GM12878 (cell line): ENCODE measurements at regions not wholly inside any gene's neighbourhood (a gene's known extent, or its start where the extent isn't known, plus 50 kb on each side); places are given as distances from the start of the nearest gene placed in this dataset.

ENCODE experiments used
- ATAC-seq: fragments of 200-7000 bp; cut with Tn5 transposase; 3 replicates; pipeline ENCODE4 v1.9.1; 2020; ENCODE audit warnings: mild to moderate bottlenecking, moderate library complexity
- BruUV-seq: library from RNA; stranded (reverse); fragments of 400-500 nt; replicated peaks from 2 replicates; lab custom pipeline; 2021; lab: Mats Ljungman, UMichigan
- CTCF ChIA-PET: fragments of 300-600 bp; sonication (Branson Sonifier 250); formaldehyde crosslinking; extraction: SDS; loops from one replicate; lab custom pipeline; 2021; ENCODE audit warnings: inconsistent platforms; lab: Yijun Ruan, JAX
- POLR2A ChIA-PET: fragments of 350-600 bp; formaldehyde crosslinking; extraction: SDS; loops from one replicate; lab custom pipeline; 2021; ENCODE audit warnings: inconsistent platforms; lab: Charles Lee
- RAD21 ChIA-PET: fragments of 300-600 bp; sonication (Branson Sonifier 250); formaldehyde crosslinking; loops from one replicate; lab custom pipeline; 2023; ENCODE audit warnings: antibody characterized with exemption; ENCODE audit not compliant: unreplicated experiment; lab: Charles Lee
- SMC1A ChIA-PET: fragments of 300-600 bp; sonication (Branson Sonifier 250); formaldehyde crosslinking; loops from one replicate; lab custom pipeline; 2023; ENCODE audit not compliant: unreplicated experiment, uncharacterized antibody; lab: Charles Lee
- DNase-seq: peaks from one replicate; pipeline ENCODE4 v3.0.0-alpha.2; 2011; ENCODE audit warnings: low read depth, low spot score
- FAIRE-seq: peaks from 3 replicates; lab custom pipeline; 2011; peaks lifted over from hg19 to GRCh38; lab: Jason Lieb, UNC
- H2AFZ ChIP-seq: 2 replicates; pipeline ENCODE4 v1.6.0; 2011; ENCODE audit warnings: low read depth, low read length, control low read depth; ENCODE audit not compliant: control insufficient read depth
- H3K27ac ChIP-seq: 2 replicates; pipeline ENCODE4 v1.5.1; 2011; ENCODE audit warnings: control low read depth; ENCODE audit not compliant: control insufficient read depth, insufficient read depth
- H3K27me3 ChIP-seq, 2 experiments: replicated peaks in 1 of 2; 2 replicates each; pipeline versions ENCODE4 v1.6.0 to v1.6.1; 2011; ENCODE audit warnings: low read length in 1 of 2; ENCODE audit not compliant: control insufficient read depth in 2 of 2, insufficient read depth in 2 of 2
- H3K36me3 ChIP-seq, 2 experiments: 2 replicates each; pipeline ENCODE4 v1.5.1; 2011; ENCODE audit warnings: low read length in 1 of 2; ENCODE audit not compliant: control insufficient read depth in 2 of 2, insufficient read depth in 2 of 2
- H3K4me1 ChIP-seq: 2 replicates; pipeline ENCODE4 v1.6.1; 2011; ENCODE audit warnings: mild to moderate bottlenecking, low read length, moderate library complexity, mixed read lengths; ENCODE audit not compliant: control insufficient read depth, insufficient read depth
- H3K4me2 ChIP-seq: 2 replicates; pipeline ENCODE4 v1.6.0; 2011; ENCODE audit warnings: control low read depth; ENCODE audit not compliant: control insufficient read depth, insufficient read depth
- H3K4me3 ChIP-seq: fragments of 200-600 bp; sonication (generic); 2 replicates; pipeline ENCODE4 v1.5.1; 2016
- H3K79me2 ChIP-seq: 2 replicates; pipeline ENCODE4 v1.6.0; 2011; ENCODE audit warnings: low read length; ENCODE audit not compliant: control insufficient read depth, insufficient read depth
- H3K9ac ChIP-seq: 2 replicates; pipeline ENCODE4 v1.8.0; 2011; ENCODE audit warnings: low read length, control low read depth, mixed read lengths; ENCODE audit not compliant: control insufficient read depth, insufficient read depth
- H3K9me3 ChIP-seq: replicated peaks from 3 replicates; pipeline ENCODE4 v1.5.1; 2011; ENCODE audit warnings: mild to moderate bottlenecking, low read length; ENCODE audit not compliant: control insufficient read depth, insufficient read depth
- H4K20me1 ChIP-seq: 2 replicates; pipeline ENCODE4 v1.6.0; 2011; ENCODE audit not compliant: control insufficient read depth, insufficient read depth
- ASH2L ChIP-seq: fragments of 300-600, 200-600 bp; sonication (generic); IDR thresholded peaks from 2 replicates; pipeline ENCODE4 v1.6.1; 2017; ENCODE audit warnings: low read depth, mild to moderate bottlenecking, borderline replicate concordance
- BCLAF1 ChIP-seq: fragments of 450-650 bp; IDR thresholded peaks from 2 replicates; pipeline ENCODE4 v1.6.1; 2017; ENCODE audit warnings: antibody characterized with exemption, mild to moderate bottlenecking, moderate library complexity
- CEBPB ChIP-seq, 2 experiments: fragments of 150-350 bp in 1 of 2; IDR thresholded peaks; 2 replicates each; pipeline ENCODE4 v1.6.1; 2012 to 2014; ENCODE audit warnings: low read depth in 2 of 2, low read length in 2 of 2, borderline replicate concordance in 1 of 2, inconsistent platforms in 1 of 2
- JUNB ChIP-seq: IDR thresholded peaks from 2 replicates; pipeline ENCODE4 v1.6.1; 2016; ENCODE audit warnings: antibody characterized with exemption, mild to moderate bottlenecking
- MEF2A ChIP-seq: IDR thresholded peaks from 2 replicates; pipeline ENCODE4 v1.6.1; 2011; ENCODE audit warnings: low read depth, mild to moderate bottlenecking, low read length, moderate library complexity; ENCODE audit not compliant: insufficient read depth
- NR2C1 ChIP-seq: fragments of 450-650 bp; IDR thresholded peaks from 2 replicates; pipeline ENCODE4 v1.6.1; 2017; ENCODE audit warnings: antibody characterized with exemption, mild to moderate bottlenecking, moderate library complexity
- PAX8 ChIP-seq: fragments of 450-650 bp; IDR thresholded peaks from 2 replicates; pipeline ENCODE4 v1.6.1; 2017; ENCODE audit warnings: mild to moderate bottlenecking, moderate library complexity
- POU2F2 ChIP-seq: IDR thresholded peaks from 3 replicates; pipeline ENCODE4 v1.6.1; 2011; ENCODE audit warnings: low read depth, mild to moderate bottlenecking, low read length, borderline replicate concordance
- SIN3A ChIP-seq: IDR thresholded peaks from 2 replicates; pipeline ENCODE4 v1.6.1; 2012; ENCODE audit warnings: low read depth, low read length, improper control_type of control experiment
- SKIL ChIP-seq: fragments of 450-650 bp; IDR thresholded peaks from 2 replicates; pipeline ENCODE4 v1.6.1; 2017; ENCODE audit warnings: mild to moderate bottlenecking, low read depth, inconsistent platforms; ENCODE audit not compliant: poor library complexity, severe bottlenecking
- TCF12 ChIP-seq: IDR thresholded peaks from 2 replicates; pipeline ENCODE4 v1.6.1; 2011; ENCODE audit warnings: low read depth, mild to moderate bottlenecking, low read length
- WGBS: methylation state at CpG from one replicate; pipeline ENCODE4 v1.1.6; 2016; ENCODE audit warnings: low lambda C conversion rate; ENCODE audit not compliant: insufficient replicate concordance, insufficient coverage; ENCODE audit errors: missing lambda C conversion rate; 5-methylcytosine and 5-hydroxymethylcytosine counted together
- in situ Hi-C: fragments of 300-500 bp; cut with MboI; formaldehyde crosslinking; loops from 9 replicates; pipeline ENCODE4 v1.14.3; 2018; ENCODE audit warnings: mixed read lengths
- intact Hi-C: fragments of 100-400 bp; cut with micrococcal nuclease; formaldehyde crosslinking; loops from one replicate; pipeline ENCODE4 v1.14.2; 2022; ENCODE audit not compliant: unreplicated experiment
- TF ChIP-seq, protein P1 (sequence below): IDR thresholded peaks from 2 replicates; pipeline ENCODE4 v1.6.1; 2012; ENCODE audit warnings: low read depth, low read length, improper control_type of control experiment
- TF ChIP-seq, protein P2 (sequence below): fragments of 450-650 bp; IDR thresholded peaks from 2 replicates; pipeline ENCODE4 v1.6.1; 2016; ENCODE audit warnings: mild to moderate bottlenecking

DNA sequence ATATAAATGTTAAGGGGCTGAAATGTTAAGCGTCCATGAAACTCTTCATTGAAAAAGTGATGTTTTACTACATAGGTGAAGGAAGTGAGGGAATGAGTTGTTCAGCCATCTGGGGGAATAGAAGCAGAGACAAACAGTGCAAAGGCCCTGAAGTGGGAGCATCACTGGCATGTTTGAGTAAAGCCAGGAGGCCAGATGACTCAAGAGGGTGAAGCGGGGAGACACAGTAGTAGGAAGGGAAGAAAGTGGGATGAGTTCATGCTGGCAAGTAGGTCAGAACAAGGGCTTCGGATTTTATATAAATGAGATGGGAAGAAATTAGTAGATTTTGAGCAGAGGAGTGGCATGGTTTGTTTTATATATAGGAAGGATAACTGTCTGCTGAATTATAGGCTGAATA, 112.5 kb upstream of the MAP9 start (continued):
- TF ChIP-seq SKIL: no peak
- TF ChIP-seq, protein P1, sequence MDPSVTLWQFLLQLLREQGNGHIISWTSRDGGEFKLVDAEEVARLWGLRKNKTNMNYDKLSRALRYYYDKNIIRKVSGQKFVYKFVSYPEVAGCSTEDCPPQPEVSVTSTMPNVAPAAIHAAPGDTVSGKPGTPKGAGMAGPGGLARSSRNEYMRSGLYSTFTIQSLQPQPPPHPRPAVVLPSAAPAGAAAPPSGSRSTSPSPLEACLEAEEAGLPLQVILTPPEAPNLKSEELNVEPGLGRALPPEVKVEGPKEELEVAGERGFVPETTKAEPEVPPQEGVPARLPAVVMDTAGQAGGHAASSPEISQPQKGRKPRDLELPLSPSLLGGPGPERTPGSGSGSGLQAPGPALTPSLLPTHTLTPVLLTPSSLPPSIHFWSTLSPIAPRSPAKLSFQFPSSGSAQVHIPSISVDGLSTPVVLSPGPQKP: no peak
- no peak for TF ChIP-seq POU2F2
- no peak for TF ChIP-seq PAX8
- no peak for TF ChIP-seq TCF12
- TF ChIP-seq NR2C1: no peak
- no peak for TF ChIP-seq CEBPB (IDR thresholded peaks at IDR 0.05; ENCODE audit: borderline replicate concordance in 1 of 2, low read depth in 2 of 2, low read length in 2 of 2)
- no peak for TF ChIP-seq MEF2A
- TF ChIP-seq JUNB: no peak
- no peak for TF ChIP-seq SIN3A

- CTCF ChIA-PET: no interaction called here
- no peak for TF ChIP-seq ASH2L
- TF ChIP-seq, protein P2, sequence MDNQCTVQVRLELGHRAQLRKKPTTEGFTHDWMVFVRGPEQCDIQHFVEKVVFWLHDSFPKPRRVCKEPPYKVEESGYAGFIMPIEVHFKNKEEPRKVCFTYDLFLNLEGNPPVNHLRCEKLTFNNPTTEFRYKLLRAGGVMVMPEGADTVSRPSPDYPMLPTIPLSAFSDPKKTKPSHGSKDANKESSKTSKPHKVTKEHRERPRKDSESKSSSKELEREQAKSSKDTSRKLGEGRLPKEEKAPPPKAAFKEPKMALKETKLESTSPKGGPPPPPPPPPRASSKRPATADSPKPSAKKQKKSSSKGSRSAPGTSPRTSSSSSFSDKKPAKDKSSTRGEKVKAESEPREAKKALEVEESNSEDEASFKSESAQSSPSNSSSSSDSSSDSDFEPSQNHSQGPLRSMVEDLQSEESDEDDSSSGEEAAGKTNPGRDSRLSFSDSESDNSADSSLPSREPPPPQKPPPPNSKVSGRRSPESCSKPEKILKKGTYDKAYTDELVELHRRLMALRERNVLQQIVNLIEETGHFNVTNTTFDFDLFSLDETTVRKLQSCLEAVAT: no peak
- no peak for TF ChIP-seq BCLAF1
- TF ChIP-seq SKIL: no peak
Observed at GRCh38 chr4:155488691-155489090, 111.9 kb upstream of the MAP9 start.

More at GRCh38 chr4:155488691-155489090, 111.9 kb upstream of the MAP9 start:
- H3K9me3 ChIP-seq: no peaks in the 10 kb centered on the region
- no peaks in the 10 kb centered on the region for H3K4me1 ChIP-seq
- 2% methylated on average over 2 of the region's 2 CpGs for WGBS
- H2AFZ ChIP-seq: no peak overlapping the region
- no peaks in the 10 kb centered on the region for H3K79me2 ChIP-seq
- intact Hi-C loops (no loop called here), in situ Hi-C loops (no loop called here)
- H3K9ac ChIP-seq: no peak overlapping the region
- ATAC-seq: no peak
- H3K36me3 ChIP-seq: no peaks in the 10 kb centered on the region
- ChIA-PET RAD21 (interaction anchor here (1.5 kb wide), 1 partner anchor 9 kb away, joined by 4 read pairs; no protein-coding TSS in a partner anchor), POLR2A (no interaction called here), SMC1A (interaction anchor here (0.6 to 1.9 kb wide), 5 partner anchors 8 to 177 kb away, joined by 3 to 5 read pairs (median 3); partner anchors contain the start of gene GUCY1A1)
- no TSS peak for BruUV-seq
- H3K27ac ChIP-seq: no peak overlapping the region
- H3K27me3 ChIP-seq: no peaks in the 10 kb centered on the region
- no peak overlapping the region for H3K4me2 ChIP-seq
- H3K4me3 ChIP-seq: no peak overlapping the region
- DNase-seq: no peak
- FAIRE-seq: no peak
- H4K20me1 ChIP-seq: no peaks in the 10 kb centered on the region
